Stimulated activated CD4-positive, alpha-beta T cell treated with anti-CD3 and anti-CD28 coated beads, Interleukin-4, amount 100 ng/mL, for 48 hours (primary cell): ENCODE measurements at regions not wholly inside any gene's neighbourhood (a gene's known extent, or its start where the extent isn't known, plus 50 kb on each side); places are given as distances from the start of the nearest gene placed in this dataset.
"Not testable (repeated sequence)": the region's sequence is repeated elsewhere in the genome, so short reads cannot be mapped to it uniquely, and the experiment has no call there.

Experiments used
- DNase-seq, 2 donors: peaks; one replicate each; pipeline ENCODE4 v3.0.0-alpha.2; 2020; ENCODE audit warnings: low read depth in 2 of 2

DNA sequence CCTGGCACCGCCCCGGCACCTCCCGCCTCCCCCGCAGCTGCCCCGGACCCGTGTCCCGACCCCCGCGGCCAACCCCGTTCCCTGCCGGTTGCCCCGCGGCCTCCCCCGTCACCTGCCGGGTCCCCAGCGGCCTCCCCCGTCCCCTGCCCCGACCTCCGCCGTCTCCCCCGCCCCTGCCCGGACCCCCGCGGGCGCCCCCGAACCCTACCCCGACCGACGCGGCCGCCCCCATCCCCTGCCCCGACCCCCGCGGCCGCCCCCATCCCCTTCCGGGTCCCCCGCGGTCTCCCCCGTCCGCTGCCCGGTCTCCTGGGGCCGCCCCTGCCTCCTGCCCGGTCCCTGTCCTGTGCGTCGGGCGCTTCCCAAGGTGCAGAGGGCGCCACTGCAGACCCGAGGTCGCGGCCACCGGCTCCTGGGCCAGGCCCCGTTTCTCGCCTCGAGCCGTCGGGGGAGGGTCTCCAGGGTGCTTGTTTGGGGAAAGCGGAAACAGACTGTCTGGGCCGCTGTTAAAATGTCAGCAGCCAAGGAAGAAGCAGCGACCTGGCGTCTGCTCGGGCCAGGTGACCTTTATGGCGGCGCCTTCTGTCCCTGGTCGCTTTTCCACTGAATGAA, 51.6 kb upstream of the APOD start:
- DNase-seq = not testable (repeated sequence)

DNA sequence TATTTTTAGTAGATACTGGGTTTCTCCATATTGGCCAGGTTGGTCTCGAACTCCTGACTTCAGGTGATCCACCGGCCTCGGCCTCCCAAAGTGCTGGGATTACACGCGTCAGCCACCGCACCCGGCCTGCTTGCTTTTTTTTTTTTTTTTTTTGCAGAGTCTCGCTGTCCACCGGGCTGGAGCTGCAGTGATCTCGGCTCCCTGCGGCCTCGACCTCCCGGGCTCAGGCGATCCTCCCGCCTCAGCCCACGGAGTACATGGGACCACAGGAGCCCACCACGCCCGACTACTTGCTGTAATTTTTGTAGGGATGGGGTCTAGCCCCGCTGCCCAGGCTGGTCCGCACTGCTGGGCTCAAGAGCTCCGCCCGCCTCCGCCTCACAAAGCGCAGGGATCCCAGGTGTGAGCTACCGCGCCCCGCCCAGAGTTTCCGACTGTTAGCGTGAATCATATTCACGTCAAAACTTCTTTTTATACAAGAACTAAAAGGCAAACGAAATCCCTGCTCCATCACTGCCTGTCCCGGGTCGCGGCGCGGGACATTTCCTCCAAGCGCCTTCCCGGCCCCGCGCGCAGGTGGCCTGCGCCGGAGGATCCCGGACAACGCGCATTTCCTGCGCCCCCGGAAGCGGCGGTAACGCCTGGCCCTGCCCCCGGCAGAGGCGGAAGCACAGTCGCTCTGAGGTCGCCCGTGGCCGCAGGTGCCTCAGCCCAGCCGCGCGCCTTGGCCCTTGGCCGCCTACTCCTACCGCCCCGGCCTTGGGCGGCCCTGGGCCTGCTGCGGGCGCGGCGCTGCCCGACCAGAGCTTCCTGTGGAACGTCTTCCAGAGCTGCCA, 50.9 kb upstream of the APOD start:
- DNase-seq = peak; percentile 36 to 49
